ENCODE measurements at regions not wholly inside any gene's neighbourhood (a gene's known extent, or its start where the extent isn't known, plus 50 kb on each side); places are given as distances from the start of the nearest gene placed in this dataset.

DNA sequence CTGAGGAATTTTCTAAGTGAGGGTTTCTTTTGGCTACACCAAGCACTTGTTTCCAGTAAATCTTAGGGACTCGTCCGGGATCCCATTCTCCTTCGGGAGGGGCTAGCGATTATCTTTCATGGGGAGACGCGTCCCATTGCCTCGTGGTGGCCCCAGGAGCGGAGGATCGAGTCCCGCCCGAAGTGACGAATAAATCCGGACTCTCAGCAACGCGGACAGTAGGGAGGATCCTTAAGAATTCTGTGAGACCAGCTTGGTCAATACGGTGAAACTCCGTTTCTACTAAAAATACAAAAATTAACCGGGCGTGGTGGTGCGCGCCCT lies 69.1 kb upstream of the PRSS16 start:
- Histone ChIP-seq H2AFZ (peak overlapping the region; percentile 98), H3K27me3 (replicated peaks; ENCODE audit: insufficient read depth) (no peaks in the 10 kb centered on the region), H3K4me2 (ENCODE audit: unreplicated experiment) (peak overlapping the region; percentile 98), H4K20me1 (ENCODE audit: insufficient read depth) (no peaks in the 10 kb centered on the region), H3K9me2 (ENCODE audit: insufficient read depth) (no peaks in the 10 kb centered on the region), H3K36me3 (ENCODE audit: low read depth) (no peaks in the 10 kb centered on the region), H3K9ac (peak overlapping the region; percentile 85), H3K9me3 (ENCODE audit: low read depth) (no peaks in the 10 kb centered on the region), H3K4me1 (ENCODE audit: insufficient read depth) (no peaks in the 10 kb centered on the region), H3F3A (ENCODE audit: insufficient read depth) (peaks cover 11% of the 10 kb centered on the region; the same call in 1 of the 2 replicates), H3K27ac (peak overlapping the region; percentile 74), H3K4me3 (peak overlapping the region; percentile 99), H3K79me2 (ENCODE audit: insufficient read depth) (no peaks in the 10 kb centered on the region)
- in situ Hi-C loops (cut with MboI), result loop anchor here (25.0 kb wide), 1 partner anchor 1184 kb away; no protein-coding TSS in a partner anchor
- DNase-seq, result peak; percentile 65
- TF ChIP-seq EZH2phosphoT487 (IDR thresholded peaks at IDR 0.05; ENCODE audit: insufficient read depth, low read depth) (no peak), EZH2 (IDR thresholded peaks at IDR 0.05; ENCODE audit: insufficient read depth, poor library complexity, severe bottlenecking) (no peak)
- 4 to 6% methylated on average over 21 of the region's 21 CpGs for WGBS, 2 experiments (ENCODE audit: low coverage in 1 of 2, low lambda C conversion rate in 2 of 2, missing lambda C conversion rate in 2 of 2)

DNA sequence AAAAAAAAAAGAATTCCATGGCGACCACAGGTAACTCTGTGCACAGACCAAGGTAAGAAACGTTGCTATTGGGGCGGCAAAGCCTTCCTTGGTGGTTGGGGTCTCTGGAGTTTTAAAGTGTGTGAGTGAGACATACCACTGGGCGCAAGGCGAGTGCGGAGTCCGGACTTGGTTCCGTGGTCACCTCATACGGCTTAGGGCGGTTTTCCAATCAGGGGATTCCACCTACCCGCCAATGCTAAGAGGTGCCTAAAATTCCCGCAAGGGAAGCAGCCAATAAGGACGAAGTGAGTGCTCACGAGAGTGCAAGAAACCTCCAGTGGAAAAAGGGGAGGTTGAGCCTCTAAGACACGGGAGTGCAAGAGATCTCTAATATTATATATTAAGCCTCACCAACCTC lies 68.6 kb upstream of the PRSS16 start:
- no peaks in the 10 kb centered on the region for H3K79me2 ChIP-seq (ENCODE audit: insufficient read depth)
- peak overlapping the region; percentile 98 for H3K4me2 ChIP-seq (ENCODE audit: unreplicated experiment)
- H3K9me3 ChIP-seq (ENCODE audit: low read depth), result no peaks in the 10 kb centered on the region
- TF ChIP-seq EZH2phosphoT487 (IDR thresholded peaks at IDR 0.05; ENCODE audit: insufficient read depth, low read depth) (no peak), EZH2 (IDR thresholded peaks at IDR 0.05; ENCODE audit: insufficient read depth, poor library complexity, severe bottlenecking) (no peak)
- DNase-seq, result no peak
- peaks cover 11% of the 10 kb centered on the region; the same call in 1 of the 2 replicates for H3F3A ChIP-seq (ENCODE audit: insufficient read depth)
- peak overlapping the region; percentile 99 for H3K4me3 ChIP-seq
- H3K27ac ChIP-seq, result no peak overlapping the region
- no peaks in the 10 kb centered on the region for H3K4me1 ChIP-seq (ENCODE audit: insufficient read depth)
- no peaks in the 10 kb centered on the region for H3K9me2 ChIP-seq (ENCODE audit: insufficient read depth)
- peak overlapping the region; percentile 98 for H2AFZ ChIP-seq
- in situ Hi-C loops (cut with MboI), result loop anchor here (25.0 kb wide), 1 partner anchor 1183 kb away; no protein-coding TSS in a partner anchor
- H3K9ac ChIP-seq, result no peak overlapping the region
- 30 to 34% methylated on average over 15 of the region's 15 CpGs for WGBS, 2 experiments (ENCODE audit: low coverage in 1 of 2, low lambda C conversion rate in 2 of 2, missing lambda C conversion rate in 2 of 2)
- no peaks in the 10 kb centered on the region for H3K27me3 ChIP-seq (replicated peaks; ENCODE audit: insufficient read depth)
- no peaks in the 10 kb centered on the region for H4K20me1 ChIP-seq (ENCODE audit: insufficient read depth)
- no peaks in the 10 kb centered on the region for H3K36me3 ChIP-seq (ENCODE audit: low read depth)

DNA sequence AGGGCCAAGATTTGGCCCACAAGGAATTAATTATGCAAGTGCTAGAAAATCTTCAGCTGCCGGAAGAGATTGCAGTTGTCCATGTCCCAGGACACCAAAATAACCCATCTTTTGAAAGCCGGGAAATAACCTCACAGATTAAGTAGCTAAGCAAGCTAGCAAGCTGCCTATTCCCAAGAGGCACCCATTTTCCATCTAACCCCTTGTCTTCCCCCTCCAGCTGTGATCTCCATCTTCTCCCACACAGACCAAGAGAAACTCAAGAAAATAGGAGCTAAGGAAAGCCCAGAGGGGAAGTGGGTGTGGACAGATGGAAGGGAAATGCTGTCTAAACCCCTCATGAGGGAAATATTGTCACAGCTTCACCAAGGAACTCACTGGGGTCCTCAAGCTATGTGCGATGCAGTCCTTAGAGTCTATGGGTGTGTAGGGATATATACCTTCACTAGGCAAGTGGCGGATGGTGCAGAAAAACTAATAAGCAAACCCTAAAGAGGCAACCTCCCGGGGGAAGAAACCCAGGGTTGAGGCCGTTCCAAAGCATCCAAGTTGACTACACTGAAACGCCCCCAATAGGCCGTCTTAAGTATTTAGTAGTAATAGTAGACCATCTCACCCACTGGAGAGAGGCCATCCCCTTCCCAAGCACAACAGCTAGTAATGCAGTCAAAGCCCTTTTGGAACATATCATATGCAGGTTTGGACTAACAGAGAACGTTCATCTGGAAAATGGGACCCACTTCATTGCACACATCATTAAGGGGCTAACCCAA lies 64.3 kb upstream of the PRSS16 start:
- H4K20me1 ChIP-seq (ENCODE audit: insufficient read depth), result no peaks in the 10 kb centered on the region
- no peaks in the 10 kb centered on the region for H3K27me3 ChIP-seq (replicated peaks; ENCODE audit: insufficient read depth)
- no peak for DNase-seq
- H3K9me3 ChIP-seq (ENCODE audit: low read depth), result no peaks in the 10 kb centered on the region
- no peak overlapping the region for H2AFZ ChIP-seq
- H3K9ac ChIP-seq, result no peak overlapping the region
- H3K79me2 ChIP-seq (ENCODE audit: insufficient read depth), result no peaks in the 10 kb centered on the region
- WGBS, 2 experiments (ENCODE audit: low coverage in 1 of 2, low lambda C conversion rate in 2 of 2, missing lambda C conversion rate in 2 of 2), result 36 to 40% methylated on average over 9 of the region's 9 CpGs
- H3K9me2 ChIP-seq (ENCODE audit: insufficient read depth), result no peaks in the 10 kb centered on the region
- H3F3A ChIP-seq (ENCODE audit: insufficient read depth), result peaks cover 14% of the 10 kb centered on the region; the same call in 1 of the 2 replicates
- H3K27ac ChIP-seq, result no peak overlapping the region
- H3K36me3 ChIP-seq (ENCODE audit: low read depth), result no peaks in the 10 kb centered on the region
- in situ Hi-C loops (cut with MboI), result loop anchor here (10.0 to 25.0 kb wide), 2 partner anchors 572 to 1179 kb away; no protein-coding TSS in a partner anchor
- H3K4me2 ChIP-seq (ENCODE audit: unreplicated experiment), result no peak overlapping the region
- H3K4me3 ChIP-seq, result no peak overlapping the region
- no peaks in the 10 kb centered on the region for H3K4me1 ChIP-seq (ENCODE audit: insufficient read depth)
- no peak for TF ChIP-seq EZH2 (IDR thresholded peaks at IDR 0.05; ENCODE audit: insufficient read depth, poor library complexity, severe bottlenecking)
- TF ChIP-seq EZH2phosphoT487 (IDR thresholded peaks at IDR 0.05; ENCODE audit: insufficient read depth, low read depth), result no peak

DNA sequence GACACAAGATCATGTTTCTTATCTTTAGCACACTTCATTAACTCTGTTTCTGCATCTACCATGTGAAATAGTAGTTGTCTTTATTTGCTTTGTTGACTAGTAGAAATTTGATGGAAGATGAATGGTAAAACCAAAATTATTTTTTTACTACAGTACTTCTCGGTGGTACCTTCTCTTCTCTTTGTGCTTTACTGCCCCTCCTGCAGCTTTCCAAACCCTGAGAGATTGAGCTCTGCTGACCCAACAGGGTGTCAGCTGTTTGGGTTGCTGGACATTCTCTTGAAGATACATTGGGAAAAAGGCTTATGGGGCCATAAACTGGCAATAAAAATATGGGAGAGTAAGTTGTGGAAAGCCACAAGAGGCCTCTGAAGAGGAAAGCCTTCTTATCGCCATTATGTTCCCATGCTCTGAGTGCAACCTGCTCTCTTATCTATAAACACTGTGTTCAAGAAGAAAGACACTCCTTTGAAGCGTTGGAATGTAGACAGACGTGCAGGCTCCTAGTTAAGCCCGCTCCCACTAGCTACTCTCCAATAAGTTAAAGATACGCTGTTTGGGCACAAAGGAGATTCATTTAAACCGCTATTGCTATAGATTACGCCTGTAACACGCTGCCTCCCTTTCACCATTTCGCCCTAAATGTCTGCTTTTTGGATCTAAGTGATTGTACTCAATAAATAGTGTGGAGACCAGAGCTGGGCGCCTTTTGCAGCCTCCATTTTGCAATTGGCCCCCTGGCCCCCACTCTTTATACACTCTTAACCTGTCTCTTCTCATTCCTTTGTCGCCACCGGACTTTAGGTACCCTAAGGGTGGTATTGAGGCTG lies 60.1 kb upstream of the PRSS16 start:
- H3K9me2 ChIP-seq (ENCODE audit: insufficient read depth), result no peaks in the 10 kb centered on the region
- no peaks in the 10 kb centered on the region for H4K20me1 ChIP-seq (ENCODE audit: insufficient read depth)
- H3K4me3 ChIP-seq, result peak overlapping the region; percentile 87
- peaks cover 20% of the 10 kb centered on the region; the same call in 1 of the 2 replicates for H3F3A ChIP-seq (ENCODE audit: insufficient read depth)
- no peaks in the 10 kb centered on the region for H3K9me3 ChIP-seq (ENCODE audit: low read depth)
- H3K27ac ChIP-seq, result peak overlapping the region; percentile 59
- peak overlapping the region; percentile 96 for H2AFZ ChIP-seq
- no peak for TF ChIP-seq EZH2 (IDR thresholded peaks at IDR 0.05; ENCODE audit: insufficient read depth, poor library complexity, severe bottlenecking)
- TF ChIP-seq EZH2phosphoT487 (IDR thresholded peaks at IDR 0.05; ENCODE audit: insufficient read depth, low read depth), result no peak
- H3K27me3 ChIP-seq (replicated peaks; ENCODE audit: insufficient read depth), result no peaks in the 10 kb centered on the region
- no peaks in the 10 kb centered on the region for H3K79me2 ChIP-seq (ENCODE audit: insufficient read depth)
- no peaks in the 10 kb centered on the region for H3K4me1 ChIP-seq (ENCODE audit: insufficient read depth)
- no peaks in the 10 kb centered on the region for H3K36me3 ChIP-seq (ENCODE audit: low read depth)
- H3K4me2 ChIP-seq (ENCODE audit: unreplicated experiment), result peak overlapping the region; percentile 92
- peak overlapping the region; percentile 71 for H3K9ac ChIP-seq
- in situ Hi-C loops (cut with MboI), result loop anchor here (10.0 to 25.0 kb wide), 2 partner anchors 567 to 1175 kb away; no protein-coding TSS in a partner anchor
- 5 to 6% methylated on average over 13 of the region's 13 CpGs for WGBS, 2 experiments (ENCODE audit: low coverage in 1 of 2, low lambda C conversion rate in 2 of 2, missing lambda C conversion rate in 2 of 2)
- peak; percentile 10 for DNase-seq

Data from GM23248 (cell line).